ENCODE measurements at regions not wholly inside any gene's neighbourhood (a gene's known extent, or its start where the extent isn't known, plus 50 kb on each side); places are given as distances from the start of the nearest gene placed in this dataset.

- Histone ChIP-seq H3K36me3 (replicated peaks in 1 of 2; ENCODE audit: control extremely low read depth in 1 of 2, control insufficient read depth in 1 of 2, extremely low read depth in 1 of 2, insufficient read depth in 2 of 2, low read length in 1 of 2) (no peaks in the 10 kb centered on the region), H3K9me3 (ENCODE audit: control extremely low read depth in 1 of 3, control insufficient read depth in 2 of 3, insufficient read depth in 1 of 3, low read length in 2 of 3) (no peaks in the 10 kb centered on the region), H4K20me1 (ENCODE audit: control insufficient read depth, insufficient read depth, low read length, poor library complexity, severe bottlenecking) (no peaks in the 10 kb centered on the region), H2AFZ (ENCODE audit: insufficient read depth, low read depth, low read length, poor library complexity, severe bottlenecking) (no peak overlapping the region), H3K4me2 (replicated peaks; ENCODE audit: low read depth, low read length, poor library complexity, severe bottlenecking) (no peak overlapping the region), H3K27me3 (replicated peaks in 1 of 4; ENCODE audit: control extremely low read depth in 1 of 4, control insufficient read depth in 3 of 4, insufficient read depth in 4 of 4, low read length in 3 of 4) (no peaks in the 10 kb centered on the region), H3K79me2 (ENCODE audit: control insufficient read depth, insufficient read depth, low read length) (no peaks in the 10 kb centered on the region), H3K4me3 (ENCODE audit: control extremely low read depth in 1 of 5, extremely low read depth in 1 of 5, insufficient read depth in 1 of 5, low read depth in 2 of 5, low read length in 4 of 5) (no peak overlapping the region), H3K9ac (ENCODE audit: low read length) (no peak overlapping the region), H3K4me1 (ENCODE audit: control insufficient read depth in 2 of 2, insufficient read depth in 2 of 2, low read length in 2 of 2) (no peaks in the 10 kb centered on the region), H3K27ac (ENCODE audit: low read length in 2 of 2) (no peak overlapping the region)
- Mint-ChIP-seq H3K9me3 (ENCODE audit: insufficient read depth) (no peaks in the 10 kb centered on the region), H3K4me1 (no peaks in the 10 kb centered on the region), H3K27ac (no peak overlapping the region), H3K4me3 (no peak overlapping the region), H3K27me3 (no peaks in the 10 kb centered on the region)
- no peak for TF ChIP-seq EZH2 (IDR thresholded peaks at IDR 0.05; ENCODE audit: borderline replicate concordance, insufficient read depth, low read depth, low read length, poor library complexity, severe bottlenecking)
- TF ChIP-seq CTCF (IDR thresholded peaks at IDR 0.05) = no peak
- WGBS (ENCODE audit: insufficient coverage) = no CpG with 5 or more reads among the region's 3 CpGs
- ChIA-PET CTCF (no interaction called here), POLR2A (no interaction called here)
- intact Hi-C loops (cut with micrococcal nuclease) = no loop called here
- ATAC-seq (ENCODE audit: low read depth) = no peak
- DNase-seq = no peak
Observed at GRCh38 chr10:4397337-4397736, 428.7 kb upstream of the AKR1E2 start.

GRCh38 chr10:4396401-4397283 is 429.4 kb upstream of the AKR1E2 start:
- no peak overlapping the region for H3K4me2 ChIP-seq (replicated peaks; ENCODE audit: low read depth, low read length, poor library complexity, severe bottlenecking)
- CTCF ChIA-PET = no interaction called here
- no peak overlapping the region for H2AFZ ChIP-seq (ENCODE audit: insufficient read depth, low read depth, low read length, poor library complexity, severe bottlenecking)
- H3K4me1 Mint-ChIP-seq = no peaks in the 10 kb centered on the region
- H3K27ac ChIP-seq (ENCODE audit: low read length in 2 of 2) = no peak overlapping the region
- DNase-seq = no peak
- H3K4me1 ChIP-seq (ENCODE audit: control insufficient read depth in 2 of 2, insufficient read depth in 2 of 2, low read length in 2 of 2) = no peaks in the 10 kb centered on the region
- no peak overlapping the region for H3K9ac ChIP-seq (ENCODE audit: low read length)
- H3K27me3 ChIP-seq (replicated peaks in 1 of 4; ENCODE audit: control extremely low read depth in 1 of 4, control insufficient read depth in 3 of 4, insufficient read depth in 4 of 4, low read length in 3 of 4) = no peaks in the 10 kb centered on the region
- TF ChIP-seq CTCF (IDR thresholded peaks at IDR 0.05) = no peak
- TF ChIP-seq EZH2 (IDR thresholded peaks at IDR 0.05; ENCODE audit: borderline replicate concordance, insufficient read depth, low read depth, low read length, poor library complexity, severe bottlenecking) = no peak
- WGBS (ENCODE audit: insufficient coverage) = 78% methylated on average over 2 of the region's 9 CpGs
- H3K79me2 ChIP-seq (ENCODE audit: control insufficient read depth, insufficient read depth, low read length) = no peaks in the 10 kb centered on the region
- no peaks in the 10 kb centered on the region for H3K9me3 ChIP-seq (ENCODE audit: control extremely low read depth in 1 of 3, control insufficient read depth in 2 of 3, insufficient read depth in 1 of 3, low read length in 2 of 3)
- no peaks in the 10 kb centered on the region for H4K20me1 ChIP-seq (ENCODE audit: control insufficient read depth, insufficient read depth, low read length, poor library complexity, severe bottlenecking)
- no peak overlapping the region for H3K4me3 ChIP-seq (ENCODE audit: control extremely low read depth in 1 of 5, extremely low read depth in 1 of 5, insufficient read depth in 1 of 5, low read depth in 2 of 5, low read length in 4 of 5)
- intact Hi-C loops (cut with micrococcal nuclease) = no loop called here
- no peak for ATAC-seq (ENCODE audit: low read depth)
- POLR2A ChIA-PET = no interaction called here
- H3K4me3 Mint-ChIP-seq = no peak overlapping the region
- no peak overlapping the region for H3K27ac Mint-ChIP-seq
- no peaks in the 10 kb centered on the region for H3K9me3 Mint-ChIP-seq (ENCODE audit: insufficient read depth)
- H3K36me3 ChIP-seq (replicated peaks in 1 of 2; ENCODE audit: control extremely low read depth in 1 of 2, control insufficient read depth in 1 of 2, extremely low read depth in 1 of 2, insufficient read depth in 2 of 2, low read length in 1 of 2) = no peaks in the 10 kb centered on the region
- no peaks in the 10 kb centered on the region for H3K27me3 Mint-ChIP-seq

All from B cell (primary cell).